Stimulated activated CD4-positive, alpha-beta T cell treated with anti-CD3 and anti-CD28 coated beads, TNF-alpha, amount 100 ng/mL, for 48 hours (primary cell): ENCODE measurements at regions not wholly inside any gene's neighbourhood (a gene's known extent, or its start where the extent isn't known, plus 50 kb on each side); places are given as distances from the start of the nearest gene placed in this dataset.
A peak's percentile ranks its signal among the peaks of the same experiment; 100 is the strongest.
"Not testable (repeated sequence)": the region's sequence is repeated elsewhere in the genome, so short reads cannot be mapped to it uniquely, and the experiment has no call there.

ENCODE experiments used
- DNase-seq, 3 donors: peaks; one replicate each; pipeline ENCODE4 v3.0.0-alpha.2; 2020; ENCODE audit warnings: low read depth in 3 of 3

GRCh38 chr16:29168515-29169259 lies 183.8 kb downstream of the LAT start:
- DNase-seq, result not testable (repeated sequence)

- not testable (repeated sequence) for DNase-seq
Observed at GRCh38 chr16:29164442-29165089, 179.7 kb downstream of the LAT start.

GRCh38 chr16:29160171-29160570 lies 175.3 kb downstream of the LAT start:
- not testable (repeated sequence) for DNase-seq

- DNase-seq, result not testable (repeated sequence)
Observed at GRCh38 chr16:29159603-29160002, 174.8 kb downstream of the LAT start.

GRCh38 chr16:29158785-29159184 lies 173.9 kb downstream of the LAT start:
- no peak for DNase-seq

GRCh38 chr16:29158031-29158784 lies 173.4 kb downstream of the LAT start:
- not testable (repeated sequence) for DNase-seq

GRCh38 chr16:29157051-29157923 lies 172.4 kb downstream of the LAT start:
- DNase-seq, result not testable (repeated sequence)

- DNase-seq, result no peak
Observed at GRCh38 chr16:29156511-29156910, 171.7 kb downstream of the LAT start.

- not testable (repeated sequence) for DNase-seq
Observed at GRCh38 chr16:29155866-29156200, 171.0 kb downstream of the LAT start.

GRCh38 chr16:29155131-29155865 lies 170.4 kb downstream of the LAT start:
- DNase-seq, result not testable (repeated sequence)

- no peak for DNase-seq
Observed at GRCh38 chr16:29154676-29155121, 169.8 kb downstream of the LAT start.

GRCh38 chr16:29154088-29154487 lies 169.2 kb downstream of the LAT start:
- DNase-seq, result no peak

- not testable (repeated sequence) for DNase-seq
Observed at GRCh38 chr16:29153307-29153706, 168.5 kb downstream of the LAT start.

GRCh38 chr16:29152544-29153031 lies 167.7 kb downstream of the LAT start:
- not testable (repeated sequence) for DNase-seq

- no peak for DNase-seq
Observed at GRCh38 chr16:29151317-29151716, 166.5 kb downstream of the LAT start.

- not testable (repeated sequence) for DNase-seq
Observed at GRCh38 chr16:29149912-29150311, 165.1 kb downstream of the LAT start.

- peak in 1 of 3 donors; percentile 20 for DNase-seq
Observed at GRCh38 chr16:29148867-29149272, 164.0 kb downstream of the LAT start.

GRCh38 chr16:29148131-29148691 lies 163.4 kb downstream of the LAT start:
- DNase-seq, result peak in 2 of 3 donors; percentile 17 to 32

GRCh38 chr16:29147710-29148109 lies 162.9 kb downstream of the LAT start:
- not testable (repeated sequence) for DNase-seq
